ENCODE measurements at regions not wholly inside any gene's neighbourhood (a gene's known extent, or its start where the extent isn't known, plus 50 kb on each side); places are given as distances from the start of the nearest gene placed in this dataset.

GRCh38 chr14:22512106-22512814 lies 76.8 kb downstream of the DAD1 start:
- TF ChIP-seq CTCF (IDR thresholded peaks at IDR 0.05) (no peak), POLR2AphosphoS5 (IDR thresholded peaks at IDR 0.05) (no peak), POLR2A (IDR thresholded peaks at IDR 0.05) (no peak)
